ENCODE measurements at regions not wholly inside any gene's neighbourhood (a gene's known extent, or its start where the extent isn't known, plus 50 kb on each side); places are given as distances from the start of the nearest gene placed in this dataset.
"Not testable (repeated sequence)": the region's sequence is repeated elsewhere in the genome, so short reads cannot be mapped to it uniquely, and the experiment has no call there.

GRCh38 chr1:55474168-55474786 is 259.1 kb upstream of the USP24 start:
- CTCF ChIA-PET: no interaction called here

GRCh38 chr1:55473661-55474060 is 258.5 kb upstream of the USP24 start:
- ChIA-PET POLR2A (no interaction called here), CTCF (no interaction called here)

More at GRCh38 chr1:55474168-55474786, 259.1 kb upstream of the USP24 start:
- POLR2A ChIA-PET: no interaction called here

- POLR2A ChIA-PET: no interaction called here
- CTCF ChIA-PET: no interaction called here
Observed at GRCh38 chr1:55472784-55473183, 257.6 kb upstream of the USP24 start.

- ChIA-PET CTCF (no interaction called here), POLR2A (no interaction called here)
Observed at GRCh38 chr1:55472115-55472514, 257.0 kb upstream of the USP24 start.

- ChIA-PET POLR2A (no interaction called here), CTCF (no interaction called here)
Observed at GRCh38 chr1:55468142-55468795, 253.1 kb upstream of the USP24 start.

- ChIA-PET CTCF (no interaction called here), POLR2A (no interaction called here)
Observed at GRCh38 chr1:55466921-55467320, 251.8 kb upstream of the USP24 start.

GRCh38 chr1:55466373-55466772 is 251.2 kb upstream of the USP24 start:
- ChIA-PET POLR2A (no interaction called here), CTCF (no interaction called here)

- POLR2A ChIA-PET: no interaction called here
Observed at GRCh38 chr1:55464550-55464949, 249.4 kb upstream of the USP24 start.

GRCh38 chr1:55463814-55464475 is 248.8 kb upstream of the USP24 start:
- POLR2A ChIA-PET: no interaction called here
- CTCF ChIA-PET: no interaction called here

More at GRCh38 chr1:55464550-55464949, 249.4 kb upstream of the USP24 start:
- CTCF ChIA-PET: no interaction called here

GRCh38 chr1:55457874-55458273 is 242.7 kb upstream of the USP24 start:
- POLR2A ChIA-PET: no interaction called here
- CTCF ChIA-PET: no interaction called here

GRCh38 chr1:55456971-55457370 is 241.8 kb upstream of the USP24 start:
- POLR2A ChIA-PET: no interaction called here
- CTCF ChIA-PET: no interaction called here

- ChIA-PET POLR2A (no interaction called here), CTCF (no interaction called here)
Observed at GRCh38 chr1:55448261-55448660, 233.1 kb upstream of the USP24 start.

- POLR2A ChIA-PET: no interaction called here
- CTCF ChIA-PET: no interaction called here
Observed at GRCh38 chr1:55447488-55447887, 232.3 kb upstream of the USP24 start.

- CTCF ChIA-PET: no interaction called here
- POLR2A ChIA-PET: no interaction called here
Observed at GRCh38 chr1:55446351-55446750, 231.2 kb upstream of the USP24 start.

GRCh38 chr1:55445416-55445815 is 230.3 kb upstream of the USP24 start:
- ChIA-PET POLR2A (no interaction called here), CTCF (no interaction called here)

GRCh38 chr1:55444667-55445066 is 229.5 kb upstream of the USP24 start:
- POLR2A ChIA-PET: no interaction called here
- CTCF ChIA-PET: no interaction called here

- POLR2A ChIA-PET: no interaction called here
Observed at GRCh38 chr1:55443175-55443915, 228.2 kb upstream of the USP24 start.

GRCh38 chr1:55441489-55441888 is 226.3 kb upstream of the USP24 start:
- ChIA-PET CTCF (no interaction called here), POLR2A (no interaction called here)

More at GRCh38 chr1:55443175-55443915, 228.2 kb upstream of the USP24 start:
- CTCF ChIA-PET: no interaction called here

GRCh38 chr1:55437692-55438091 is 222.5 kb upstream of the USP24 start:
- CTCF ChIA-PET: no interaction called here
- POLR2A ChIA-PET: no interaction called here

- POLR2A ChIA-PET, CTCF ChIA-PET: not testable (repeated sequence)
Observed at GRCh38 chr1:55430720-55431119, 215.6 kb upstream of the USP24 start.

GRCh38 chr1:55430206-55430605 is 215.0 kb upstream of the USP24 start:
- POLR2A ChIA-PET: not testable (repeated sequence)

More at GRCh38 chr1:55430206-55430605, 215.0 kb upstream of the USP24 start:
- CTCF ChIA-PET: not testable (repeated sequence)

Data from activated CD8-positive, alpha-beta memory T cell treated with anti-CD3 and anti-CD28 coated beads for 36 hours (primary cell).